ENCODE measurements at regions not wholly inside any gene's neighbourhood (a gene's known extent, or its start where the extent isn't known, plus 50 kb on each side); places are given as distances from the start of the nearest gene placed in this dataset.
"Not testable (repeated sequence)": the region's sequence is repeated elsewhere in the genome, so short reads cannot be mapped to it uniquely, and the experiment has no call there.

DNA sequence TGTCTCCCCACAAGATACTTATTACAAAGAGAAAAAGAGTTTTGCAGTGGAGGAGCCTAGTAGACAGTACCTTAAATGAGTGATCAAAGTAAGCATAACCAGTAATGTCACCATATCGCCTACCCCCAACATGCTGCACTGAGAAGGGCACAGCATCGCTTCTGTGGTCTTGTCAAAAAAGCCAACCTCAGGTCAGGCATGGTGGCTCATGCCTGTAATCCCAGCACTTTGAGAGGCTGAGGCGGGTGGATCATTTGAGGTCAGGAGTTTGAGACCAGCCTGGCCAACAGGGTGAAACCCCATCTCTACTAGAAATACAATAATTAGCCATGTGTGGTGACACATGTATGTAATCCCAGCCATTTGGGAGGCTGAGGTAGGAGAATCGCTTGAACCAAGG lies 135.8 kb upstream of the PRICKLE2 start:
- TF ChIP-seq, protein P1, sequence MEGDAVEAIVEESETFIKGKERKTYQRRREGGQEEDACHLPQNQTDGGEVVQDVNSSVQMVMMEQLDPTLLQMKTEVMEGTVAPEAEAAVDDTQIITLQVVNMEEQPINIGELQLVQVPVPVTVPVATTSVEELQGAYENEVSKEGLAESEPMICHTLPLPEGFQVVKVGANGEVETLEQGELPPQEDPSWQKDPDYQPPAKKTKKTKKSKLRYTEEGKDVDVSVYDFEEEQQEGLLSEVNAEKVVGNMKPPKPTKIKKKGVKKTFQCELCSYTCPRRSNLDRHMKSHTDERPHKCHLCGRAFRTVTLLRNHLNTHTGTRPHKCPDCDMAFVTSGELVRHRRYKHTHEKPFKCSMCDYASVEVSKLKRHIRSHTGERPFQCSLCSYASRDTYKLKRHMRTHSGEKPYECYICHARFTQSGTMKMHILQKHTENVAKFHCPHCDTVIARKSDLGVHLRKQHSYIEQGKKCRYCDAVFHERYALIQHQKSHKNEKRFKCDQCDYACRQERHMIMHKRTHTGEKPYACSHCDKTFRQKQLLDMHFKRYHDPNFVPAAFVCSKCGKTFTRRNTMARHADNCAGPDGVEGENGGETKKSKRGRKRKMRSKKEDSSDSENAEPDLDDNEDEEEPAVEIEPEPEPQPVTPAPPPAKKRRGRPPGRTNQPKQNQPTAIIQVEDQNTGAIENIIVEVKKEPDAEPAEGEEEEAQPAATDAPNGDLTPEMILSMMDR (IDR thresholded peaks at IDR 0.05 in 8 of 11, conservative IDR thresholded peaks at IDR 0.05 in 3 of 11) = not testable (repeated sequence)
- not testable (repeated sequence) for TF ChIP-seq POLR2A, POLR2AphosphoS5 (IDR thresholded peaks at IDR 0.05)

All from spleen (tissue), 7 donors.